Vagina (tissue), 2 donors: ENCODE measurements at regions not wholly inside any gene's neighbourhood (a gene's known extent, or its start where the extent isn't known, plus 50 kb on each side); places are given as distances from the start of the nearest gene placed in this dataset.
A peak's percentile ranks its signal among the peaks of the same experiment; 100 is the strongest.

ENCODE experiments used
- DNase-seq, 2 donors: peaks; one replicate each; pipeline ENCODE4 v3.0.0-alpha.2; 2017; ENCODE audit errors: extremely low spot score in 2 of 2
- H3K27ac ChIP-seq: fragments of 200-600 bp; sonication (generic); one replicate; pipeline ENCODE4 v1.5.1; 2019
- H3K27me3 ChIP-seq: fragments of 200-600 bp; sonication (generic); one replicate; pipeline ENCODE4 v1.5.1; 2019
- H3K36me3 ChIP-seq, 2 donors: fragments of 200-600 bp; sonication (generic); one replicate each; pipeline ENCODE4 v1.5.1; 2017 to 2019
- H3K4me1 ChIP-seq: fragments of 200-600 bp; sonication (generic); one replicate; pipeline ENCODE4 v1.5.1; 2019
- H3K4me3 ChIP-seq, 2 donors: fragments of 200-600 bp; sonication (generic); 1 replicate in 1 of 2; 2 replicates in 1 of 2; pipeline ENCODE4 v1.5.1; 2016 to 2019
- H3K9me3 ChIP-seq: fragments of 200-600 bp; sonication (generic); one replicate; pipeline ENCODE4 v1.5.1; 2019
- POLR2A ChIP-seq, 2 donors: fragments of 450-650 bp; IDR thresholded peaks; one replicate each; pipeline ENCODE4 v1.6.1; 2017; ENCODE audit warnings: antibody characterized with exemption in 2 of 2, mild to moderate bottlenecking in 2 of 2, moderate library complexity in 2 of 2
- POLR2AphosphoS5 ChIP-seq, 2 donors: sonication (generic); formaldehyde crosslinking; IDR thresholded peaks; one replicate each; pipeline ENCODE4 v1.9.0; 2017; ENCODE audit warnings: antibody characterized with exemption in 2 of 2, mild to moderate bottlenecking in 2 of 2, low read depth in 1 of 2; ENCODE audit not compliant: insufficient read depth in 1 of 2
- intact Hi-C: fragments of 100-400 bp; cut with DNase I; formaldehyde crosslinking; loops from one replicate; pipeline ENCODE4 v1.15.1; 2023
- TF ChIP-seq, protein P1 (sequence below), 3 experiments: fragments of 450-650 bp in 2 of 3; fragments of 200-600 bp in 1 of 3; sonication (generic) in 1 of 3; IDR thresholded peaks; one replicate each; pipeline ENCODE4 v1.5.1; 2017 to 2019; ENCODE audit warnings: antibody characterized with exemption in 3 of 3, mild to moderate bottlenecking in 2 of 3, moderate library complexity in 2 of 3

DNA sequence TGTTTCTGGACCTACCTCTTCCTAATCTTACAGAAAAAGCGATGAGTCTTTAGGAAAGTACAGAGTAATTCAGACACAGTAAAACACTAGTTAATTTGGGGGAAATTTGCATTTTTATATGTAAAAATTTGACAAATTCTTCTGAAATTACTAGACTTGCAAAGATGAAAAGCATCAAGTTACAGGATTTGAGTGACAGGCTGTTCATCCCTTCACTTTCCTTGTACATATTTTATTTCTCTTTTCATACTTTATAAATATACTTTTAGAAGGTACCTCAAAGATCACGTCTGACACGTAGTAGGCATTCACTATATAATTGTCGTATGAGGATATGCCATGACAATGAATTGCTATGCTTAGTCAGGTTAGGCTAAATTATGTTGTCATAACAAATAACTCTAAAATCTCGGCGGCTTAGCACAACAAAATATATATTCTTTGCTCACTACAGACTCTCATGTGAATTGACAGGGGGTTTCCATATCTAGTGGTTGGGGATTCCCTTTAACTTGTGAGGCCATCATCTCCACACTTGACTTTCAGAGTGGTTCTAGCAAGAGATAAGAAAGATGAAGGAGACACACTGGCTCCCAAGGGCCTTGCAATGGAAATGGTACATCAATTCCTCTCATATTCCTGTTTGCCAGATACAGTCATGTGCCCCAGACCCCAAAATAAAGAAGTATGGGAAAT is 154.1 kb upstream of the TUT7 start:
- no peaks in the 10 kb centered on the region for H3K27me3 ChIP-seq
- TF ChIP-seq POLR2AphosphoS5 (IDR thresholded peaks at IDR 0.05; ENCODE audit: insufficient read depth in 1 of 2, low read depth in 1 of 2) (no peak), POLR2A (IDR thresholded peaks at IDR 0.05) (no peak)
- TF ChIP-seq, protein P1, sequence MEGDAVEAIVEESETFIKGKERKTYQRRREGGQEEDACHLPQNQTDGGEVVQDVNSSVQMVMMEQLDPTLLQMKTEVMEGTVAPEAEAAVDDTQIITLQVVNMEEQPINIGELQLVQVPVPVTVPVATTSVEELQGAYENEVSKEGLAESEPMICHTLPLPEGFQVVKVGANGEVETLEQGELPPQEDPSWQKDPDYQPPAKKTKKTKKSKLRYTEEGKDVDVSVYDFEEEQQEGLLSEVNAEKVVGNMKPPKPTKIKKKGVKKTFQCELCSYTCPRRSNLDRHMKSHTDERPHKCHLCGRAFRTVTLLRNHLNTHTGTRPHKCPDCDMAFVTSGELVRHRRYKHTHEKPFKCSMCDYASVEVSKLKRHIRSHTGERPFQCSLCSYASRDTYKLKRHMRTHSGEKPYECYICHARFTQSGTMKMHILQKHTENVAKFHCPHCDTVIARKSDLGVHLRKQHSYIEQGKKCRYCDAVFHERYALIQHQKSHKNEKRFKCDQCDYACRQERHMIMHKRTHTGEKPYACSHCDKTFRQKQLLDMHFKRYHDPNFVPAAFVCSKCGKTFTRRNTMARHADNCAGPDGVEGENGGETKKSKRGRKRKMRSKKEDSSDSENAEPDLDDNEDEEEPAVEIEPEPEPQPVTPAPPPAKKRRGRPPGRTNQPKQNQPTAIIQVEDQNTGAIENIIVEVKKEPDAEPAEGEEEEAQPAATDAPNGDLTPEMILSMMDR (IDR thresholded peaks at IDR 0.05) = no peak
- no peaks in the 10 kb centered on the region for H3K4me1 ChIP-seq
- no peak overlapping the region for H3K4me3 ChIP-seq
- no peaks in the 10 kb centered on the region for H3K9me3 ChIP-seq
- H3K36me3 ChIP-seq = no peaks in the 10 kb centered on the region
- intact Hi-C loops = no loop called here
- no peak overlapping the region for H3K27ac ChIP-seq
- DNase-seq = no peak

DNA sequence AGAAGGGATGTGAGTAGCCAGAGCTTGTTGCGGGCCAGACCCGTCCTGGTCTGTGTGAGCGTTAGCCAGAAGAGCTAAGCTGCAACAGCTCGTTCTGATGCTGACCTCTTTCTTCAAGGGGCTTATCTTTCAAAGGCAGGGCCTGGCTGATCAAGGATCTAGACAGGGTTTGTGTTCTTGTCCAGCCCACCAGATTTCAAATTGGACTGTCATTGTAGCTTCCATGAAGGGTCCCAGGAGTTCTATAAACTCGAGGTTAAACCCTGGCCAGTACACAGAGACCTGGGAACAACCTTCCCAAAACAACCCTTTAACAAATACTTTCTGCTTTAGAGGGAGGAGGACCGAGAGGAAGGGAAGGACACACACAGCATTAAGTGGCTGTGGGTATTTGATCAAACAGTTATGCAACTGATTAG is 153.0 kb upstream of the TUT7 start:
- intact Hi-C loops = no loop called here
- Histone ChIP-seq H3K27me3 (no peaks in the 10 kb centered on the region), H3K27ac (peak overlapping the region; percentile 11), H3K4me3 (no peak overlapping the region), H3K9me3 (no peaks in the 10 kb centered on the region), H3K4me1 (no peaks in the 10 kb centered on the region), H3K36me3 (no peaks in the 10 kb centered on the region)
- peak in 1 of 2 donors; percentile 92 for DNase-seq
- TF ChIP-seq, protein P1 (IDR thresholded peaks at IDR 0.05) = no peak
- TF ChIP-seq POLR2A (IDR thresholded peaks at IDR 0.05) (no peak), POLR2AphosphoS5 (IDR thresholded peaks at IDR 0.05; ENCODE audit: insufficient read depth in 1 of 2, low read depth in 1 of 2) (no peak)

DNA sequence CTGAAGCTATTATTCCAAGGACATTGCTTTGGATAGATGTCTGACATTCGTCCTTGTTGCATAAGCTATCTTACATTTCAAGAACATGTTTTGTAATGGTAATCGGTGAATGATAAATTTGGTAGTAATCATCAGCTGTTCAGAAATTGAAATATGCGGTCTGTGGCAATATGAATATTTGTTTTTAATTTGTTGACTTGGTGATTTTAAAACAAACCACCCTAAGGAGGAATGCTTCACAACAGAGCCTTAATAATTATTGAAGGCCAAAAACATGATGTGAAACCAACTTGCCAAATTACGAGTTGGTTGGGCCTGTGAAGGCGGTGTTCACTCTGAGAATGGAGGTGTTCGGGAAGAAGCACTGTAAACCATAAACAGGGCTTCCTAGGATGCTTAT is 149.7 kb upstream of the TUT7 start:
- no peaks in the 10 kb centered on the region for H3K4me1 ChIP-seq
- no peaks in the 10 kb centered on the region for H3K9me3 ChIP-seq
- intact Hi-C loops = no loop called here
- no peak overlapping the region for H3K27ac ChIP-seq
- H3K27me3 ChIP-seq = no peaks in the 10 kb centered on the region
- H3K4me3 ChIP-seq = no peak overlapping the region
- no peaks in the 10 kb centered on the region for H3K36me3 ChIP-seq
- no peak for DNase-seq
- TF ChIP-seq, protein P1 (IDR thresholded peaks at IDR 0.05) = no peak
- no peak for TF ChIP-seq POLR2AphosphoS5 (IDR thresholded peaks at IDR 0.05; ENCODE audit: insufficient read depth in 1 of 2, low read depth in 1 of 2)
- no peak for TF ChIP-seq POLR2A (IDR thresholded peaks at IDR 0.05)

DNA sequence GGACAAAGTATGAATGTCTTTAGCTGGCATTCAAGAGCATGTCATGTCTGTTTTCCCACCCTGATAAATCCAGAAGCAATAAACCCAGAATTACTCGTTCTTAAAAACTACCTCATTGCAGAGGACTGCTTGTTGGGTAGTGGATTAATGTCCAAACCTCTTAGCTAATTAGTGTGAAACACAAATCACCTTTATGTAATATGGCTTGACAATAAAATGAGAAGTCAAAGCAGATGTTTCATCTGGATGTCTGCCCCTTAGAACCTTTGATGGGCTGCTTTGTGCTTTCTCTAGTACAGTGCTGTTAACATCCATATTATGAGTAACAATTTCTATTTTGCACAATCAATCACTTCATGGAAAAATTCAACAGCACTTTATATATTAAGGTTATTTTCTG is 149.1 kb upstream of the TUT7 start:
- Histone ChIP-seq H3K36me3 (no peaks in the 10 kb centered on the region), H3K27me3 (no peaks in the 10 kb centered on the region), H3K9me3 (no peaks in the 10 kb centered on the region), H3K4me1 (no peaks in the 10 kb centered on the region), H3K4me3 (no peak overlapping the region), H3K27ac (no peak overlapping the region)
- TF ChIP-seq POLR2A (IDR thresholded peaks at IDR 0.05) (no peak), POLR2AphosphoS5 (IDR thresholded peaks at IDR 0.05; ENCODE audit: insufficient read depth in 1 of 2, low read depth in 1 of 2) (no peak)
- TF ChIP-seq, protein P1 (IDR thresholded peaks at IDR 0.05) = no peak
- no peak for DNase-seq
- intact Hi-C loops = no loop called here

DNA sequence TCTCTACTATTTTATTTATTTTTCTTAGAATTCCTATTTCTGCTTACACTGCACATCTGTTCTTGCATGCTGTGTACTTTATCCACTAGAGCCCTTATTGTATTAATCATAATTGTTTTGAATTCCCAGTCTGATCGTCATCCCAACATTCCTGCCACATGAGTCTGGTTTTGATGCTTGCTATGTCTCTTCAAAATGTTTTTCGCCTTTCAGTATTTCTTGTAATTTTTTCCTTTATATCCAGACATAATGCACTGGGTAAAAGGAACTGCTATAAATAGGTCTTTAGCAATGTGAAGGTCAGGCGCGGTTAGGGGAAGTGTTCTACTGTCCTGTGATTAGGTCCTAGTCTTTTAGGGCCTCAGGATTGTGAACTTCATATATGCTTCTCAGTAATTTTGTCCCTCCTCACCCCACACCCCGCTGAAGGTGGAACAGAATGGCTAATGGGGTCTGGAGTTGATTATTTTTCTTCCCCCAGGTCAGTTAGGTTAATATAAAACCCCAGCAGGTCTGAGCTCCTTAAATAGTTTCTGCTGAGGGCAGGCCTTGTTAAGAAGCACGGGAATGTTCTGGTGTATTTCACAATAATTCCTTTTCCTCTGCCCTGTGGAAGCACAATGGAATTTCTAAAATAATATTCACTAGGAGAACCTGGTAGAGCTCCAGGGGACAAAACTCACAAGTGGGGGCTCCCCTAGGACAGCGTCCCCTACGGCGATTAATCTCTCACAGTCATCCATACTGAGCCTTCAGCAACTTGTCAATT is 146.6 kb upstream of the TUT7 start:
- Histone ChIP-seq H3K9me3 (no peaks in the 10 kb centered on the region), H3K27ac (peak overlapping the region; percentile 6), H3K4me1 (no peaks in the 10 kb centered on the region), H3K27me3 (no peaks in the 10 kb centered on the region), H3K36me3 (no peaks in the 10 kb centered on the region), H3K4me3 (no peak overlapping the region)
- intact Hi-C loops = no loop called here
- TF ChIP-seq, protein P1 (IDR thresholded peaks at IDR 0.05) = no peak
- TF ChIP-seq POLR2A (IDR thresholded peaks at IDR 0.05) = no peak
- TF ChIP-seq POLR2AphosphoS5 (IDR thresholded peaks at IDR 0.05; ENCODE audit: insufficient read depth in 1 of 2, low read depth in 1 of 2) = no peak
- DNase-seq = no peak
